ENCODE measurements at regions not wholly inside any gene's neighbourhood (a gene's known extent, or its start where the extent isn't known, plus 50 kb on each side); places are given as distances from the start of the nearest gene placed in this dataset.

DNA sequence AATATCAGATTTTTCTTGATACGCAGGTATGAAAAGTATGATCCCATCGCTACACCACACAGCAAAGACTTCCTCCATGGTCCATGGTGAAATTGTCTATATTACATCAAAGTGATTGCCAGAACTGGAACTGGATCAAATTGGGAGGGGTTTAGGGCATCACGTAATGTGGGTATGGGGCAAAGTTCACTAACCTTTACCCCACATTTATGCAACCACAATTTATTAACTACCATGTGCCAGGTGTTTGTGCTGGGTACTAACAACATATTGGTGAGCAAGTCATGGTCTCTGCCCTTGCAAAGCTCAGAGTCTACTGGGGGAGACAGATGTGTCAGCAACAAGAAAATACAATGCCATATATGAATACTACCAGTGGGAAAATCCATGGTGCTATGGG lies 258.9 kb downstream of the SUDS3 start:
- H3K27me3 ChIP-seq (ENCODE audit: insufficient read depth, low read length), result no peaks in the 10 kb centered on the region
- DNase-seq, result no peak
- no peak overlapping the region for H3K4me3 ChIP-seq (ENCODE audit: low read depth, low read length)
- H3K4ac ChIP-seq (ENCODE audit: low read depth, low read length), result no peak overlapping the region
- H3K36me3 ChIP-seq (ENCODE audit: control insufficient read depth in 1 of 2, insufficient read depth in 2 of 2, low read length in 2 of 2), result no peaks in the 10 kb centered on the region
- H2BK120ac ChIP-seq (ENCODE audit: insufficient read depth, low read length, poor library complexity), result no peak overlapping the region
- H3K18ac ChIP-seq (ENCODE audit: low read length), result no peak overlapping the region
- H3K4me1 ChIP-seq (ENCODE audit: control insufficient read depth in 1 of 2, insufficient read depth in 2 of 2, low read length in 2 of 2), result no peaks in the 10 kb centered on the region
- H2BK12ac ChIP-seq (ENCODE audit: low read length), result no peak overlapping the region
- peaks cover 2% of the 10 kb centered on the region for H3K9me3 ChIP-seq (ENCODE audit: insufficient read depth, low read depth, low read length)
- H3K4me2 ChIP-seq (ENCODE audit: low read length), result no peak overlapping the region
- H3K27ac ChIP-seq (ENCODE audit: low read depth, low read length), result no peak overlapping the region
- no peak overlapping the region for H4K91ac ChIP-seq (ENCODE audit: low read depth, low read length)
- no peak overlapping the region for H2BK5ac ChIP-seq (ENCODE audit: low read depth, low read length, poor library complexity)
- no CpG with 5 or more reads among the region's 3 CpGs for WGBS (ENCODE audit: extremely low coverage, insufficient coverage, insufficient read length)
- no peaks in the 10 kb centered on the region for H3K79me2 ChIP-seq (ENCODE audit: control insufficient read depth, insufficient read depth, low read length, poor library complexity)
- no peak overlapping the region for H4K8ac ChIP-seq (ENCODE audit: low read depth, low read length)
- H2AK5ac ChIP-seq (ENCODE audit: low read length), result no peak overlapping the region
- H3K14ac ChIP-seq (ENCODE audit: low read length), result no peak overlapping the region
- no peak overlapping the region for H3K9ac ChIP-seq (ENCODE audit: low read length)
- H4K12ac ChIP-seq (ENCODE audit: low read depth, low read length), result no peak overlapping the region
- no peak overlapping the region for H3K23ac ChIP-seq (ENCODE audit: low read length)
- H3K79me1 ChIP-seq (ENCODE audit: low read length), result no peaks in the 10 kb centered on the region
- no peak overlapping the region for H2AFZ ChIP-seq (ENCODE audit: insufficient read depth, low read length, poor library complexity)

DNA sequence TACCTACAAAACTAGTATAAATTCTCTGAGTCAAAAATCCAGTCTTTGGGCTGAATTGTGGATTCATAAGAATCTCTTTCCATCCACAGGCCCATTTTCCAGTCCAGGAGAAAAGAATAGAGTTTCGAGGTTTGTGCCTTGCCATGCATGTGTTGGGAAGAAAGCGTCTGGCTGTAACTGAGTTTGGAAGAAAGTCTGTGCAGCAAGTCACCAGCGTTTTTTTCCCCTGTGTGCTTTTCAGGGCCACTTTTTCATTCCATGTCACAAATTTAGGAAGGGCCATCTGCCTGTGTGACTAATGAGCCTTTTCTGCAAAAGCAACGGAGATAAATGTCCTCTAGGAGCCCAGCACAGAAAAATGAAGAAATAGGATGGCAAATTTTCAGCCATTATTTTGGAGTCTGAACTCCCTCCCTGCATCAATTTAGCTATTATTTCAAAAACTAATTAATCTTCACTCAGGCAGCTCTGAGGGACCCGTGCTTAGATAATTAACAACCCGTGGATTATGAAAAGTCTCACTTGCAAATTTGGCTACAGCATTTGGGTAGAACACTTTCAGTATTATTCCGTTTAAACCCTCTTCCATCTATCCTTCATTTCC lies 261.5 kb downstream of the SUDS3 start:
- H3K23ac ChIP-seq (ENCODE audit: low read length), result no peak overlapping the region
- H4K12ac ChIP-seq (ENCODE audit: low read depth, low read length), result no peak overlapping the region
- no CpG with 5 or more reads among the region's 7 CpGs for WGBS (ENCODE audit: extremely low coverage, insufficient coverage, insufficient read length)

DNA sequence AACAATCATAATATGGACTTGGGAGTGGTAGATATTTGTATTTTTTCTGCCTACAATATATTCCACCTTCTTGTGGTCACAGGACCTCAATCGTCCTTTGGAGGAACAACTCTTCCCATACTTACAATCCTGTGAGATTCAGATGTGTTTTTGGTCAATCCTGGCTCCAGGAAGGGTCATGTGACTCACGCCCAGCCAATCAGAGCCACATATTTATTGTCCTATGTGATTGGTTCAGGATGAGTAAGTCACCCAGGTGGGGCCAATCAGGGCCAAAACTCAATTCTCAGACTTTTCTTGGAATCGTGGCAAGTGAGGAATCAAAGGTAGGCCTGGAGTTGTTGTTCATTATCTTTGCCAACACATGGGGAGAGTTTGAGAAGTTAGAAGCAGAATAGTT lies 264.9 kb downstream of the SUDS3 start:
- no peak overlapping the region for H2BK5ac ChIP-seq (ENCODE audit: low read depth, low read length, poor library complexity)
- WGBS (ENCODE audit: extremely low coverage, insufficient coverage, insufficient read length), result no CpG with 5 or more reads among the region's 3 CpGs
- no peaks in the 10 kb centered on the region for H3K27me3 ChIP-seq (ENCODE audit: insufficient read depth, low read length)
- no peak overlapping the region for H2AK5ac ChIP-seq (ENCODE audit: low read length)
- H3K36me3 ChIP-seq (ENCODE audit: control insufficient read depth in 1 of 2, insufficient read depth in 2 of 2, low read length in 2 of 2), result no peaks in the 10 kb centered on the region
- H3K14ac ChIP-seq (ENCODE audit: low read length), result no peak overlapping the region
- H2BK12ac ChIP-seq (ENCODE audit: low read length), result no peak overlapping the region
- no peak overlapping the region for H3K4ac ChIP-seq (ENCODE audit: low read depth, low read length)
- H3K4me1 ChIP-seq (ENCODE audit: control insufficient read depth in 1 of 2, insufficient read depth in 2 of 2, low read length in 2 of 2), result no peaks in the 10 kb centered on the region
- H4K8ac ChIP-seq (ENCODE audit: low read depth, low read length), result no peak overlapping the region
- no peak overlapping the region for H3K4me3 ChIP-seq (ENCODE audit: low read depth, low read length)
- H3K9ac ChIP-seq (ENCODE audit: low read length), result no peak overlapping the region
- H4K12ac ChIP-seq (ENCODE audit: low read depth, low read length), result no peak overlapping the region
- H3K4me2 ChIP-seq (ENCODE audit: low read length), result no peak overlapping the region
- H3K18ac ChIP-seq (ENCODE audit: low read length), result no peak overlapping the region
- no peak for DNase-seq
- peaks cover 2% of the 10 kb centered on the region for H3K9me3 ChIP-seq (ENCODE audit: insufficient read depth, low read depth, low read length)
- no peak overlapping the region for H2BK120ac ChIP-seq (ENCODE audit: insufficient read depth, low read length, poor library complexity)
- no peaks in the 10 kb centered on the region for H3K79me1 ChIP-seq (ENCODE audit: low read length)
- H3K79me2 ChIP-seq (ENCODE audit: control insufficient read depth, insufficient read depth, low read length, poor library complexity), result no peaks in the 10 kb centered on the region
- H3K27ac ChIP-seq (ENCODE audit: low read depth, low read length), result no peak overlapping the region
- H2AFZ ChIP-seq (ENCODE audit: insufficient read depth, low read length, poor library complexity), result no peak overlapping the region
- H3K23ac ChIP-seq (ENCODE audit: low read length), result no peak overlapping the region
- no peak overlapping the region for H4K91ac ChIP-seq (ENCODE audit: low read depth, low read length)

More for the DNA sequence above, 261.5 kb downstream of the SUDS3 start:
- H4K91ac ChIP-seq (ENCODE audit: low read depth, low read length), result no peak overlapping the region
- no peaks in the 10 kb centered on the region for H3K79me2 ChIP-seq (ENCODE audit: control insufficient read depth, insufficient read depth, low read length, poor library complexity)
- no peaks in the 10 kb centered on the region for H3K4me1 ChIP-seq (ENCODE audit: control insufficient read depth in 1 of 2, insufficient read depth in 2 of 2, low read length in 2 of 2)
- H3K36me3 ChIP-seq (ENCODE audit: control insufficient read depth in 1 of 2, insufficient read depth in 2 of 2, low read length in 2 of 2), result no peaks in the 10 kb centered on the region
- H3K14ac ChIP-seq (ENCODE audit: low read length), result no peak overlapping the region
- H3K9ac ChIP-seq (ENCODE audit: low read length), result no peak overlapping the region
- no peak overlapping the region for H3K4me3 ChIP-seq (ENCODE audit: low read depth, low read length)
- no peak for DNase-seq
- no peak overlapping the region for H2AK5ac ChIP-seq (ENCODE audit: low read length)
- no peak overlapping the region for H3K27ac ChIP-seq (ENCODE audit: low read depth, low read length)
- no peak overlapping the region for H2BK12ac ChIP-seq (ENCODE audit: low read length)
- no peaks in the 10 kb centered on the region for H3K79me1 ChIP-seq (ENCODE audit: low read length)
- no peak overlapping the region for H3K18ac ChIP-seq (ENCODE audit: low read length)
- peaks cover 2% of the 10 kb centered on the region for H3K9me3 ChIP-seq (ENCODE audit: insufficient read depth, low read depth, low read length)
- no peak overlapping the region for H3K4ac ChIP-seq (ENCODE audit: low read depth, low read length)
- H3K27me3 ChIP-seq (ENCODE audit: insufficient read depth, low read length), result no peaks in the 10 kb centered on the region
- no peak overlapping the region for H4K8ac ChIP-seq (ENCODE audit: low read depth, low read length)
- H3K4me2 ChIP-seq (ENCODE audit: low read length), result no peak overlapping the region
- no peak overlapping the region for H2BK5ac ChIP-seq (ENCODE audit: low read depth, low read length, poor library complexity)
- H2AFZ ChIP-seq (ENCODE audit: insufficient read depth, low read length, poor library complexity), result no peak overlapping the region
- no peak overlapping the region for H2BK120ac ChIP-seq (ENCODE audit: insufficient read depth, low read length, poor library complexity)

DNA sequence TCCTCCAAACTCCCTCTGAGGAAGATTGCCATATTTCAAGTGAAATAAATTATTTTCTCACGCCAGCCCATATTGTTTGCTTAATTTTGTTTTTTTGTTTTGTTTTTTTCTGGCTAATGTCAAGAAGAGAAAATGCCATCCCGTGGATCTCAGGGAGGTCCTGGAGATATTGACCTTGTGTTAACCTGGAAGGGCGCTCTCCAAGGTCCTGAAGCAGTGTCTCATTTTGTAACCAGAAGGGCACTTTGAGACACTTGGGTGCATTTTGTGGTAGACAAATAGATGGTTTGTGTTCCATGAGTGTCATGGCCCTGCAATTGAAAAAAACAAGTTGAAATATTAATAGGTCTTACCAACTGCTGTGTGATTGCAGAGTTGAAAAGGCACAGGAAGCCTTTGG lies 268.9 kb downstream of the SUDS3 start:
- Histone ChIP-seq H3K4ac (ENCODE audit: low read depth, low read length) (no peak overlapping the region), H4K91ac (ENCODE audit: low read depth, low read length) (no peak overlapping the region), H2AFZ (ENCODE audit: insufficient read depth, low read length, poor library complexity) (no peak overlapping the region), H3K9me3 (ENCODE audit: insufficient read depth, low read depth, low read length) (no peaks in the 10 kb centered on the region), H2BK5ac (ENCODE audit: low read depth, low read length, poor library complexity) (no peak overlapping the region), H3K4me3 (ENCODE audit: low read depth, low read length) (no peak overlapping the region), H3K79me2 (ENCODE audit: control insufficient read depth, insufficient read depth, low read length, poor library complexity) (no peaks in the 10 kb centered on the region), H2BK12ac (ENCODE audit: low read length) (no peak overlapping the region), H2AK5ac (ENCODE audit: low read length) (no peak overlapping the region), H3K36me3 (ENCODE audit: control insufficient read depth in 1 of 2, insufficient read depth in 2 of 2, low read length in 2 of 2) (no peaks in the 10 kb centered on the region), H3K9ac (ENCODE audit: low read length) (no peak overlapping the region), H3K14ac (ENCODE audit: low read length) (no peak overlapping the region), H3K27ac (ENCODE audit: low read depth, low read length) (no peak overlapping the region), H4K8ac (ENCODE audit: low read depth, low read length) (no peak overlapping the region), H3K4me1 (ENCODE audit: control insufficient read depth in 1 of 2, insufficient read depth in 2 of 2, low read length in 2 of 2) (no peaks in the 10 kb centered on the region), H3K27me3 (ENCODE audit: insufficient read depth, low read length) (no peaks in the 10 kb centered on the region), H2BK120ac (ENCODE audit: insufficient read depth, low read length, poor library complexity) (no peak overlapping the region), H3K4me2 (ENCODE audit: low read length) (no peak overlapping the region), H3K23ac (ENCODE audit: low read length) (no peak overlapping the region), H3K18ac (ENCODE audit: low read length) (no peak overlapping the region), H3K79me1 (ENCODE audit: low read length) (no peaks in the 10 kb centered on the region), H4K12ac (ENCODE audit: low read depth, low read length) (no peak overlapping the region)
- WGBS (ENCODE audit: extremely low coverage, insufficient coverage, insufficient read length), result no CpG with 5 or more reads among the region's 3 CpGs
- peak; percentile 2 to 64 for DNase-seq

Measured in trophoblast cell (in vitro differentiated cells and primary cell).